Coronary artery (tissue), 2 donors: ENCODE measurements at regions not wholly inside any gene's neighbourhood (a gene's known extent, or its start where the extent isn't known, plus 50 kb on each side); places are given as distances from the start of the nearest gene placed in this dataset.

Experiments used
- DNase-seq: peaks from one replicate; pipeline ENCODE4 v3.0.0-alpha.2; 2017; ENCODE audit warnings: low spot score
- H3K27ac ChIP-seq, 2 donors: fragments of 200-600 bp; sonication (generic); one replicate each; pipeline ENCODE4 v1.5.1; 2016 to 2019
- H3K4me3 ChIP-seq: fragments of 200-600 bp; sonication (generic); 2 replicates; pipeline ENCODE4 v1.5.1; 2016; ENCODE audit warnings: mild to moderate bottlenecking, moderate library complexity
- TF ChIP-seq, protein P1 (sequence below): fragments of 200-600 bp; sonication (generic); IDR thresholded peaks from one replicate; pipeline ENCODE4 v1.5.1; 2019; ENCODE audit warnings: antibody characterized with exemption

- H3K4me3 ChIP-seq, result no peak overlapping the region
- no peak for DNase-seq
- TF ChIP-seq, protein P1, sequence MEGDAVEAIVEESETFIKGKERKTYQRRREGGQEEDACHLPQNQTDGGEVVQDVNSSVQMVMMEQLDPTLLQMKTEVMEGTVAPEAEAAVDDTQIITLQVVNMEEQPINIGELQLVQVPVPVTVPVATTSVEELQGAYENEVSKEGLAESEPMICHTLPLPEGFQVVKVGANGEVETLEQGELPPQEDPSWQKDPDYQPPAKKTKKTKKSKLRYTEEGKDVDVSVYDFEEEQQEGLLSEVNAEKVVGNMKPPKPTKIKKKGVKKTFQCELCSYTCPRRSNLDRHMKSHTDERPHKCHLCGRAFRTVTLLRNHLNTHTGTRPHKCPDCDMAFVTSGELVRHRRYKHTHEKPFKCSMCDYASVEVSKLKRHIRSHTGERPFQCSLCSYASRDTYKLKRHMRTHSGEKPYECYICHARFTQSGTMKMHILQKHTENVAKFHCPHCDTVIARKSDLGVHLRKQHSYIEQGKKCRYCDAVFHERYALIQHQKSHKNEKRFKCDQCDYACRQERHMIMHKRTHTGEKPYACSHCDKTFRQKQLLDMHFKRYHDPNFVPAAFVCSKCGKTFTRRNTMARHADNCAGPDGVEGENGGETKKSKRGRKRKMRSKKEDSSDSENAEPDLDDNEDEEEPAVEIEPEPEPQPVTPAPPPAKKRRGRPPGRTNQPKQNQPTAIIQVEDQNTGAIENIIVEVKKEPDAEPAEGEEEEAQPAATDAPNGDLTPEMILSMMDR, result no peak
- no peak overlapping the region for H3K27ac ChIP-seq
Measured at GRCh38 chr17:69975808-69976207, 99.2 kb upstream of the KCNJ16 start.

GRCh38 chr17:69978056-69978646 is 96.9 kb upstream of the KCNJ16 start:
- DNase-seq, result no peak
- H3K27ac ChIP-seq, result no peak overlapping the region
- no peak overlapping the region for H3K4me3 ChIP-seq
- TF ChIP-seq, protein P1, result no peak

- Histone ChIP-seq H3K27ac (no peak overlapping the region), H3K4me3 (no peak overlapping the region)
- TF ChIP-seq, protein P1, result no peak
- no peak for DNase-seq
Measured at GRCh38 chr17:69981441-69981840, 93.6 kb upstream of the KCNJ16 start.

GRCh38 chr17:69995476-69995875 is 79.5 kb upstream of the KCNJ16 start:
- no peak overlapping the region for H3K27ac ChIP-seq
- DNase-seq, result no peak
- H3K4me3 ChIP-seq, result no peak overlapping the region
- TF ChIP-seq, protein P1, result no peak

DNA sequence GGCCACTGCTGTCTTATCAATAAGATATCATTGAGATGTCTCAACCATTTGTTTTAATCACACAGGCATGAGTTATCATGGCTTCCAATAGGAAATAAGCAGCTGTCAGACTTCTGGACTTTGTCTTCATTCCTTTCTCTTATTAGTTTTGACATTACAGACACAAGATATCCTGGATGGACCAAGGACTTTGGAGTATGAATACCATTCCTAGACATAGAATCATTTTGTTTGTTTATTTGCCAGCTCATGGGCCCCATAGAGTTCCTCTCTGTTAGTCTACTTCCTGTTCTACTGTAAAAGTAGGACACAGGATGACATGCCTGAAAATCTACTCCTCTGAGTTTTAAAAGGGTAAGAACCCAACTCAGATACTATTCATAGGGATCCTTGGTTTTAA is 77.7 kb upstream of the KCNJ16 start:
- no peak overlapping the region for H3K27ac ChIP-seq
- H3K4me3 ChIP-seq, result no peak overlapping the region
- no peak for DNase-seq
- TF ChIP-seq, protein P1, result no peak

DNA sequence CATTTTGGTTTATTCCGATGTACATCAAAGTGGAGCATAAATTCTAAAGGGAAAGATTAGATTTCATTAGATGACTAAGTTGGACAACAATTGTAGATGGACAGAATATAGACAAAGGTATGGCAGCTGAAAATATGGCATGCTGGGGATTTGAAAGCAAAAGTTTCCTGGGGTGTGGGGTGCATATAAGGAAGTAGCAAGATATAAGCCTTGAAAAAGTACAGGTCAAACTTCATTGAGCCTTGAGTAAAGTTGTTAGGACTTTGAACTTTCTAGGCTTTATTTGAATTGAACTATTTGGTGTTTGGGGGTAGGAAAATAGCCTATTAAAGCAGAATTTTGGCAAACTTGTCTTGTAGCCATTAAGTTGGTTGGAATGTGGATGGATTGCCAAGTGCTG is 75.8 kb upstream of the KCNJ16 start:
- DNase-seq, result no peak
- no peak overlapping the region for H3K4me3 ChIP-seq
- H3K27ac ChIP-seq, result no peak overlapping the region
- TF ChIP-seq, protein P1, result no peak

DNA sequence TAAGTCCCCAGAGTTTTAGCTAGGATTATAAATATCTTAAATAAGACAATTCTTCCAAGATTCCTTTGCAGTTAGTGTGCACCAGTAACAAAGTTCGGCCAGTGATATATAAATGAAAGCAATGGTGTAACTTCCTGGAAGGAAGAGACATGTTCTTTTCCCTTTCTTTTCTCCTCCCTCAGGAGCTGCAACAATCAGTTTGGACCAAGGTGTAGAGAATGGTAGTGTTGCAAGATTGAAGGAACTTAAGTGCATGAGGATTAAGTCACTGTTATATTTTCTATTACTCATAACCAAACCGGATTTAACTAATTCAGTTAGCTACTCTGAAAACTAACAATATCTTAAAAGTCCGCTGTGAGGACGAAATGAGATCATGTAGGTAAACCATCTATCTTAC is 68.9 kb upstream of the KCNJ16 start:
- no peak overlapping the region for H3K27ac ChIP-seq
- TF ChIP-seq, protein P1, result no peak
- no peak for DNase-seq
- H3K4me3 ChIP-seq, result no peak overlapping the region
